GM23248 (cell line): ENCODE measurements at regions not wholly inside any gene's neighbourhood (a gene's known extent, or its start where the extent isn't known, plus 50 kb on each side); places are given as distances from the start of the nearest gene placed in this dataset.

Source experiments
- DNase-seq: peaks from one replicate; pipeline ENCODE4 v3.0.0-alpha.2; 2015
- H2AFZ ChIP-seq: fragments of 200-600 bp; sonication (generic); 2 replicates; pipeline ENCODE4 v1.6.1; 2016; ENCODE audit warnings: antibody characterized with exemption
- H3F3A ChIP-seq: fragments of 200-600 bp; sonication (generic); 2 replicates; pipeline ENCODE4 v1.6.1; 2016; ENCODE audit warnings: mild to moderate bottlenecking, antibody characterized with exemption, mixed run types; ENCODE audit not compliant: insufficient read depth
- H3K27ac ChIP-seq: fragments of 200-600 bp; sonication (generic); 2 replicates; pipeline ENCODE4 v1.5.1; 2016; ENCODE audit warnings: mild to moderate bottlenecking
- H3K27me3 ChIP-seq: fragments of 200-600 bp; sonication (generic); replicated peaks from 2 replicates; pipeline ENCODE4 v1.6.1; 2016; ENCODE audit warnings: mild to moderate bottlenecking; ENCODE audit not compliant: insufficient read depth
- H3K36me3 ChIP-seq: fragments of 200-600 bp; sonication (generic); 2 replicates; pipeline ENCODE4 v1.6.1; 2016; ENCODE audit warnings: low read depth, mild to moderate bottlenecking
- H3K4me1 ChIP-seq: fragments of 200-600 bp; sonication (generic); 2 replicates; pipeline ENCODE4 v1.6.1; 2016; ENCODE audit warnings: mild to moderate bottlenecking; ENCODE audit not compliant: insufficient read depth
- H3K4me2 ChIP-seq: fragments of 200-600 bp; sonication (generic); one replicate; pipeline ENCODE4 v1.6.1; 2016; ENCODE audit warnings: mild to moderate bottlenecking; ENCODE audit not compliant: unreplicated experiment
- H3K4me3 ChIP-seq: fragments of 200-600 bp; sonication (generic); 2 replicates; pipeline ENCODE4 v1.5.1; 2016; ENCODE audit warnings: mild to moderate bottlenecking
- H3K79me2 ChIP-seq: fragments of 200-600 bp; sonication (generic); 2 replicates; pipeline ENCODE4 v1.6.1; 2016; ENCODE audit warnings: mild to moderate bottlenecking; ENCODE audit not compliant: insufficient read depth
- H3K9ac ChIP-seq: fragments of 200-600 bp; sonication (generic); 2 replicates; pipeline ENCODE4 v1.6.1; 2016; ENCODE audit warnings: mild to moderate bottlenecking
- H3K9me2 ChIP-seq: fragments of 200-600 bp; sonication (generic); 2 replicates; pipeline ENCODE4 v1.6.1; 2016; ENCODE audit warnings: mixed run types, mild to moderate bottlenecking, moderate library complexity; ENCODE audit not compliant: insufficient read depth
- H3K9me3 ChIP-seq: fragments of 200-600 bp; sonication (generic); one replicate; pipeline ENCODE4 v1.6.1; 2017; ENCODE audit warnings: low read depth
- H4K20me1 ChIP-seq: fragments of 200-600 bp; sonication (generic); 2 replicates; pipeline ENCODE4 v1.6.0; 2016; ENCODE audit not compliant: insufficient read depth
- EZH2 ChIP-seq: fragments of 200-600 bp; sonication (generic); IDR thresholded peaks from 2 replicates; pipeline ENCODE4 v1.6.1; 2018; ENCODE audit warnings: antibody characterized with exemption, mild to moderate bottlenecking; ENCODE audit not compliant: insufficient read depth, poor library complexity, severe bottlenecking
- EZH2phosphoT487 ChIP-seq: fragments of 200-600 bp; sonication (generic); IDR thresholded peaks from 2 replicates; pipeline ENCODE4 v1.6.1; 2018; ENCODE audit warnings: antibody characterized with exemption, moderate library complexity, mild to moderate bottlenecking, low read depth; ENCODE audit not compliant: insufficient read depth
- WGBS, 2 experiments: methylation state at CpG; one replicate each; pipeline ENCODE4 v1.1.6; 2015 to 2017; ENCODE audit warnings: low lambda C conversion rate in 2 of 2, low coverage in 1 of 2; ENCODE audit errors: missing lambda C conversion rate in 2 of 2; 5-methylcytosine and 5-hydroxymethylcytosine counted together
- in situ Hi-C: fragments of 300-500 bp; cut with MboI; formaldehyde crosslinking; loops from 2 replicates; pipeline ENCODE4 v1.15.0; 2020

- Histone ChIP-seq H3F3A (no peaks in the 10 kb centered on the region), H3K9ac (no peak overlapping the region), H2AFZ (no peak overlapping the region), H3K4me3 (no peak overlapping the region), H3K36me3 (no peaks in the 10 kb centered on the region), H3K27me3 (no peaks in the 10 kb centered on the region), H3K4me2 (no peak overlapping the region), H3K4me1 (no peaks in the 10 kb centered on the region), H3K9me3 (no peaks in the 10 kb centered on the region), H3K27ac (no peak overlapping the region), H3K79me2 (no peaks in the 10 kb centered on the region), H4K20me1 (no peaks in the 10 kb centered on the region), H3K9me2 (no peaks in the 10 kb centered on the region)
- 11 to 18% methylated on average over 4 of the region's 4 CpGs for WGBS, 2 experiments
- in situ Hi-C loops, result no loop called here
- TF ChIP-seq EZH2, result no peak
- TF ChIP-seq EZH2phosphoT487, result no peak
- DNase-seq, result no peak
Measured at GRCh38 chr10:90561666-90562065, 296.2 kb downstream of the HTR7 start.

DNA sequence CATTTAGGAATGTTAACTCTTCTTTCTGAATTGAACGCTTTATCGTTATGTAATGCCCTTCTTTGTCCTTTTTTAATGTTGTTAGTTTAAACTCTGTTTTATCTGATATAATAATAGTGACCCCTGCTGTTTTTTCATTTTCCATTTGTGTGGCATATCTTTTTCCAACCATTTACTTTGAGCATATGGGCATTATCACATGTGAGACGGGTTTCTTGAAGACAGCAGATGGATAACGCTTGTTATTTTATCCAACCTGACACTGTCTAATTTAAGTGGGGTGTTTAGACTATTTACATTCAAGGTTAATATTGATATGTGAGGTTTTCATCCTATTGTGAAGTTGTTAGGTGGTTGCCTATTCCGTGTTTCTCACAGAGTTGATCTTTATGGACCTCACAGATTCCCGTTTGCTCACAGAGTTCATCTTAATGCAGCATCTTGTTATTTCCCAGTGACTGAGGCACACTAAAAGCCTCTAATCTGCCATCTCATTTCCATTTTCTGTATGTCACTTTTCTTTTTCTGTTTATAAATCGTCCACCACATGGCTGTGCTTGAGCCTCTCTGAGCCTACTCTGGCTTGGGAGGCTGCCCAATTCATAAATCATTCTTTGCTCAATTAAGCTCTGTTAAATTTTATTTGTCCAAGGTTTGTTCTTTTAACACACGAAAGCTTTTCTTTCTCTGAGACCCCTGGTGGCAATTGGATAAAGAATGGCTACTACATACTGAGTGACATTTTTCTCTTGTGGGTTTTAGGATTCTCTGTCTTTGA, 286.2 kb downstream of the HTR7 start:
- TF ChIP-seq EZH2, result no peak
- TF ChIP-seq EZH2phosphoT487, result no peak
- no peaks in the 10 kb centered on the region for H3K9me2 ChIP-seq
- in situ Hi-C loops, result no loop called here
- H2AFZ ChIP-seq, result no peak overlapping the region
- H3K4me3 ChIP-seq, result no peak overlapping the region
- no peak for DNase-seq
- H3K27ac ChIP-seq, result no peak overlapping the region
- no peaks in the 10 kb centered on the region for H3K9me3 ChIP-seq
- H3K36me3 ChIP-seq, result no peaks in the 10 kb centered on the region
- H4K20me1 ChIP-seq, result no peaks in the 10 kb centered on the region
- H3K4me1 ChIP-seq, result no peaks in the 10 kb centered on the region
- H3K4me2 ChIP-seq, result no peak overlapping the region
- H3K79me2 ChIP-seq, result no peaks in the 10 kb centered on the region
- no peaks in the 10 kb centered on the region for H3F3A ChIP-seq
- 19 to 28% methylated on average over 8 of the region's 8 CpGs for WGBS, 2 experiments
- H3K27me3 ChIP-seq, result no peaks in the 10 kb centered on the region
- no peak overlapping the region for H3K9ac ChIP-seq

- H3F3A ChIP-seq, result no peaks in the 10 kb centered on the region
Measured at GRCh38 chr10:90575125-90575524, 282.7 kb downstream of the HTR7 start.

DNA sequence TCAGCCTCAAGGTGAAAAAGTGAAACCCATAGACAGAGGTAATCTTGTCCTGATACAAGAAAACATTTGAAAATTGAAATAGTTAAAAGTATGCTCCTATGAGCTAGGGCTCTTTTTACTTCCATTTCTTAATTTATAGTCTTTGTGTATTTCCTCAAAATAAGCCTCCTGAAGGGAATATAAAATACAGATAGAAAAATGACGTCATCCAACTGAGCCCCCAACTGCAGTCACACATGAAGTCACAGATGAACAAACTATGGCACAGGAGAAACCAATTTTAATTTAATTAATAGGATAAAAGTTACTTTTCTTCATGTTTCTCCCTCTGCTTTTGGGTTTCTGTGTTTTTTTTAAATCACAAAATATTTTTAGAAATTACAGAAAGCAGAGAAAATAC, 280.3 kb downstream of the HTR7 start:
- no peak overlapping the region for H2AFZ ChIP-seq
- DNase-seq, result no peak
- H3K4me3 ChIP-seq, result no peak overlapping the region
- H3K79me2 ChIP-seq, result no peaks in the 10 kb centered on the region
- no peak overlapping the region for H3K27ac ChIP-seq
- H3K9ac ChIP-seq, result no peak overlapping the region
- H3K4me1 ChIP-seq, result no peaks in the 10 kb centered on the region
- H3K4me2 ChIP-seq, result no peak overlapping the region
- H4K20me1 ChIP-seq, result no peaks in the 10 kb centered on the region
- no peak for TF ChIP-seq EZH2
- no peak for TF ChIP-seq EZH2phosphoT487
- H3K9me3 ChIP-seq, result no peaks in the 10 kb centered on the region
- H3K36me3 ChIP-seq, result no peaks in the 10 kb centered on the region
- in situ Hi-C loops, result no loop called here
- H3K27me3 ChIP-seq, result no peaks in the 10 kb centered on the region
- no peaks in the 10 kb centered on the region for H3F3A ChIP-seq
- no peaks in the 10 kb centered on the region for H3K9me2 ChIP-seq
- WGBS, 2 experiments, result 2 to 4% methylated on average over 1 of the region's 1 CpG

More at GRCh38 chr10:90575125-90575524, 282.7 kb downstream of the HTR7 start:
- H3K9ac ChIP-seq, result no peak overlapping the region
- no peaks in the 10 kb centered on the region for H4K20me1 ChIP-seq
- no peaks in the 10 kb centered on the region for H3K4me1 ChIP-seq
- DNase-seq, result no peak
- no peaks in the 10 kb centered on the region for H3K9me3 ChIP-seq
- no peaks in the 10 kb centered on the region for H3K36me3 ChIP-seq
- H3K79me2 ChIP-seq, result no peaks in the 10 kb centered on the region
- H3K4me3 ChIP-seq, result no peak overlapping the region
- no peak for TF ChIP-seq EZH2phosphoT487
- no peak for TF ChIP-seq EZH2
- H3K27ac ChIP-seq, result no peak overlapping the region
- H3K9me2 ChIP-seq, result no peaks in the 10 kb centered on the region
- 25 to 31% methylated on average over 3 of the region's 3 CpGs for WGBS, 2 experiments
- H3K27me3 ChIP-seq, result no peaks in the 10 kb centered on the region
- no peak overlapping the region for H3K4me2 ChIP-seq
- H2AFZ ChIP-seq, result no peak overlapping the region
- in situ Hi-C loops, result no loop called here
